ENCODE measurements at regions not wholly inside any gene's neighbourhood (a gene's known extent, or its start where the extent isn't known, plus 50 kb on each side); places are given as distances from the start of the nearest gene placed in this dataset.

GRCh38 chr3:178233371-178234071 lies 302.7 kb upstream of the KCNMB2 start:
- no peaks in the 10 kb centered on the region for H3F3A ChIP-seq (ENCODE audit: insufficient read depth, low read length, poor library complexity, severe bottlenecking)
- H3K36me3 ChIP-seq (ENCODE audit: insufficient read depth, low read length): no peaks in the 10 kb centered on the region
- peaks cover 13% of the 10 kb centered on the region for H3K9me3 ChIP-seq (ENCODE audit: low read length)
- H3K9ac ChIP-seq (ENCODE audit: low read length): no peak overlapping the region
- TF ChIP-seq SMC3 (conservative IDR thresholded peaks at IDR 0.05; ENCODE audit: poor library complexity) (no peak), TAF1 (IDR thresholded peaks at IDR 0.05; ENCODE audit: low read depth) (no peak)
- no peak overlapping the region for H3K4me2 ChIP-seq (ENCODE audit: low read length)
- H4K20me1 ChIP-seq (ENCODE audit: insufficient read depth): no peaks in the 10 kb centered on the region
- H3K27me3 ChIP-seq (ENCODE audit: insufficient read depth, low read depth, low read length): no peaks in the 10 kb centered on the region
- no peak overlapping the region for H3K27ac ChIP-seq (ENCODE audit: low read length)
- H2AFZ ChIP-seq (ENCODE audit: low read depth, low read length): no peak overlapping the region
- no peaks in the 10 kb centered on the region for H3K9me2 ChIP-seq (ENCODE audit: insufficient read depth, low read length)
- no peaks in the 10 kb centered on the region for H3K79me2 ChIP-seq (replicated peaks; ENCODE audit: insufficient read depth, low read length)
- no peak overlapping the region for H3K4me3 ChIP-seq (ENCODE audit: low read length)

GRCh38 chr3:178236555-178237277 lies 299.5 kb upstream of the KCNMB2 start:
- Histone ChIP-seq H3F3A (ENCODE audit: insufficient read depth, low read length, poor library complexity, severe bottlenecking) (no peaks in the 10 kb centered on the region), H3K36me3 (ENCODE audit: insufficient read depth, low read length) (no peaks in the 10 kb centered on the region), H3K27me3 (ENCODE audit: insufficient read depth, low read depth, low read length) (no peaks in the 10 kb centered on the region), H3K27ac (ENCODE audit: low read length) (no peak overlapping the region), H3K9me2 (ENCODE audit: insufficient read depth, low read length) (no peaks in the 10 kb centered on the region), H2AFZ (ENCODE audit: low read depth, low read length) (no peak overlapping the region), H4K20me1 (ENCODE audit: insufficient read depth) (no peaks in the 10 kb centered on the region), H3K79me2 (replicated peaks; ENCODE audit: insufficient read depth, low read length) (no peaks in the 10 kb centered on the region), H3K4me2 (ENCODE audit: low read length) (no peak overlapping the region), H3K4me3 (ENCODE audit: low read length) (no peak overlapping the region), H3K9me3 (ENCODE audit: low read length) (no peaks in the 10 kb centered on the region), H3K9ac (ENCODE audit: low read length) (no peak overlapping the region)
- no peak for TF ChIP-seq EP300 (conservative IDR thresholded peaks at IDR 0.05; ENCODE audit: poor library complexity, severe bottlenecking)
- no peak for TF ChIP-seq SMC3 (conservative IDR thresholded peaks at IDR 0.05; ENCODE audit: poor library complexity)
- no peak for TF ChIP-seq RAD21 (conservative IDR thresholded peaks at IDR 0.05)
- no peak for TF ChIP-seq CTCF (IDR thresholded peaks at IDR 0.05; ENCODE audit: poor library complexity, severe bottlenecking)
- no peak for TF ChIP-seq TAF1 (IDR thresholded peaks at IDR 0.05; ENCODE audit: low read depth)
- no peak for TF ChIP-seq EZH2 (IDR thresholded peaks at IDR 0.05; ENCODE audit: borderline replicate concordance, insufficient read depth, low read length, poor library complexity, severe bottlenecking)
- TF ChIP-seq REST (IDR thresholded peaks at IDR 0.05; ENCODE audit: borderline replicate concordance): no peak
- no peak for TF ChIP-seq POLR2AphosphoS5 (IDR thresholded peaks at IDR 0.05)
- TF ChIP-seq MXI1 (conservative IDR thresholded peaks at IDR 0.05; ENCODE audit: poor library complexity, severe bottlenecking): no peak

Data from neural cell (in vitro differentiated cells).